Neural progenitor cell (in vitro differentiated cells): ENCODE measurements at regions not wholly inside any gene's neighbourhood (a gene's known extent, or its start where the extent isn't known, plus 50 kb on each side); places are given as distances from the start of the nearest gene placed in this dataset.

Source experiments
- CTCF ChIP-seq: fragments of 200-600 bp; sonication (generic); IDR thresholded peaks from 2 replicates; pipeline ENCODE4 v1.5.1; 2017; ENCODE audit warnings: antibody characterized with exemption, mild to moderate bottlenecking
- EZH2 ChIP-seq: fragments of 200-600 bp; sonication (generic); IDR thresholded peaks from 2 replicates; pipeline ENCODE4 v1.6.1; 2017; ENCODE audit warnings: antibody characterized with exemption, mild to moderate bottlenecking, moderate library complexity
- EZH2phosphoT487 ChIP-seq: fragments of 200-600 bp; sonication (generic); IDR thresholded peaks from 2 replicates; pipeline ENCODE4 v1.6.1; 2017; ENCODE audit warnings: antibody characterized with exemption

- TF ChIP-seq EZH2 (no peak), CTCF (no peak), EZH2phosphoT487 (no peak)
These were observed 389.9 kb downstream of the HTR1B start for GRCh38 chr6:77073410-77073760.
